Heart left ventricle (tissue), 16 donors: ENCODE measurements at regions not wholly inside any gene's neighbourhood (a gene's known extent, or its start where the extent isn't known, plus 50 kb on each side); places are given as distances from the start of the nearest gene placed in this dataset.

Experiments used
- ATAC-seq, 4 donors: fragments of 200-7000 bp; cut with Tn5 transposase; one replicate each; pipeline ENCODE4 v1.9.1; 2020 to 2022; ENCODE audit warnings: moderate library complexity in 4 of 4, mild to moderate bottlenecking in 3 of 4, moderate number of reproducible peaks in 1 of 4
- DNase-seq, 5 donors: peaks; one replicate each; pipeline ENCODE4 v3.0.0-alpha.2; 2020
- H3K27ac ChIP-seq, 12 donors: fragments of 200-600 bp; sonication (generic) in 4 of 12; one replicate each; pipeline versions ENCODE4 v1.5.0 to v1.8.0; 2016 to 2022; ENCODE audit warnings: mild to moderate bottlenecking in 2 of 12
- H3K27me3 ChIP-seq, 9 donors: fragments of 200-600 bp; sonication (generic) in 2 of 9; one replicate each; pipeline versions ENCODE4 v1.5.1 to v1.8.0; 2016 to 2022; ENCODE audit warnings: mild to moderate bottlenecking in 3 of 9
- H3K36me3 ChIP-seq, 9 donors: fragments of 200-600 bp; sonication (generic) in 2 of 9; one replicate each; pipeline versions ENCODE4 v1.5.0 to v1.8.0; 2018 to 2022; ENCODE audit warnings: mild to moderate bottlenecking in 2 of 9
- H3K4me1 ChIP-seq, 12 donors: fragments of 200-600 bp; sonication (generic) in 4 of 12; one replicate each; pipeline versions ENCODE4 v1.5.0 to v1.8.0; 2016 to 2022; ENCODE audit warnings: mild to moderate bottlenecking in 3 of 12
- H3K4me3 ChIP-seq, 12 donors: fragments of 200-600 bp; sonication (generic) in 4 of 12; one replicate each; pipeline versions ENCODE4 v1.5.0 to v1.8.0; 2017 to 2022; ENCODE audit warnings: mild to moderate bottlenecking in 9 of 12, moderate library complexity in 4 of 12
- H3K9me3 ChIP-seq, 12 donors: fragments of 200-600 bp; sonication (generic) in 4 of 12; one replicate each; pipeline versions ENCODE4 v1.5.0 to v1.8.0; 2016 to 2022; ENCODE audit warnings: mild to moderate bottlenecking in 1 of 12
- POLR2A ChIP-seq, 2 donors: fragments of 450-650 bp; IDR thresholded peaks; one replicate each; pipeline ENCODE4 v1.6.1; 2017; ENCODE audit warnings: antibody characterized with exemption in 2 of 2, mild to moderate bottlenecking in 2 of 2, moderate library complexity in 2 of 2
- WGBS, 4 donors: extraction: QIAGEN DNeasy Blood & Tissue Kit in 2 of 4; methylation state at CpG; one replicate each; pipeline versions ENCODE4 v1.1.5 to v1.1.7; 2013 to 2018; 5-methylcytosine and 5-hydroxymethylcytosine counted together
- intact Hi-C, 10 donors: fragments of 100-400 bp; cut with DNase I; formaldehyde crosslinking; loops; one replicate each; pipeline versions ENCODE4 v1.11.1 to v1.14.2; 2022
- TF ChIP-seq, protein P1 (sequence below), 12 donors: fragments of 200-600 bp; sonication (generic) in 4 of 12; IDR thresholded peaks; one replicate each; pipeline versions ENCODE4 v1.5.0 to v1.8.0; 2018 to 2022; ENCODE audit warnings: antibody characterized with exemption in 12 of 12, mild to moderate bottlenecking in 5 of 12
- donor health status: ischemic (EF 13 %, LVEDD 7.1; RV severe dilation, severe dysfunction).
- donor health status: healthy with polysubstance abuse.
- donor health status: DM: no; HTN: yes; CAD: no.
- donor health status: DM: no; HTN: no; CAD: no.
- donor health status: ischemic (EF 25% LVEDD 6.9; RV normal size, moderate dysfunction).
- donor health status: ischemic (EF 25% LVEDD 5.7; RV mildly dilated, moderate dysfunction).
- donor health status: healthy.
- donor health status: DM: yes; HTN: yes; CAD: no.
- donor health status: ischemic (EF 35%, LVEDD 5.7; RV mildly dilated, moderate dysfunction).
- donor health status: nonischemic (EF 11% LVEDD 7.7; RV severe dilation, severe dysfunction).
- donor health status: DM: yes; HTN: yes; CAD: no.
- donor health status: PGD.
- donor health status: ischemic (EF 29% LVEDD 5.4; RV normal size, mild dysfunction).
- donor health status: nonischemic (EF 23%, LVEDD 6.1; RV moderate dilation, normal function).

DNA sequence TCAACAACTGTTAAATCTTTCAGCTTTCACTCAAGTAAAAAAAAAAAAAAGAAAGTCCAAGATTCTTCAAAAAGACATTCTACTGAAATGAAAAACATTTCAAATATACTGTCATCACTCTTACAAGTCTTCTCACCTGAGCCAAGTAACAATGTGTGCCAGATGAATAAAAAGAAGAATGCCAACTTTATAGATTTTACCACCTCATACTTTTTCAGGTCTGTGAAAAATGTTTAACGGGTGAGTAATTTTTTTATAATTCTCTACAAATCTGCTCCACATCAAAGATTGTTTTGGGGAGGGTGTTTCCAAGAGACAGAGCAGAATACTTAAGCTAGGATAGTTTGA, 181.0 kb upstream of the BMP4 start:
- intact Hi-C loops: no loop called here
- TF ChIP-seq, protein P1, sequence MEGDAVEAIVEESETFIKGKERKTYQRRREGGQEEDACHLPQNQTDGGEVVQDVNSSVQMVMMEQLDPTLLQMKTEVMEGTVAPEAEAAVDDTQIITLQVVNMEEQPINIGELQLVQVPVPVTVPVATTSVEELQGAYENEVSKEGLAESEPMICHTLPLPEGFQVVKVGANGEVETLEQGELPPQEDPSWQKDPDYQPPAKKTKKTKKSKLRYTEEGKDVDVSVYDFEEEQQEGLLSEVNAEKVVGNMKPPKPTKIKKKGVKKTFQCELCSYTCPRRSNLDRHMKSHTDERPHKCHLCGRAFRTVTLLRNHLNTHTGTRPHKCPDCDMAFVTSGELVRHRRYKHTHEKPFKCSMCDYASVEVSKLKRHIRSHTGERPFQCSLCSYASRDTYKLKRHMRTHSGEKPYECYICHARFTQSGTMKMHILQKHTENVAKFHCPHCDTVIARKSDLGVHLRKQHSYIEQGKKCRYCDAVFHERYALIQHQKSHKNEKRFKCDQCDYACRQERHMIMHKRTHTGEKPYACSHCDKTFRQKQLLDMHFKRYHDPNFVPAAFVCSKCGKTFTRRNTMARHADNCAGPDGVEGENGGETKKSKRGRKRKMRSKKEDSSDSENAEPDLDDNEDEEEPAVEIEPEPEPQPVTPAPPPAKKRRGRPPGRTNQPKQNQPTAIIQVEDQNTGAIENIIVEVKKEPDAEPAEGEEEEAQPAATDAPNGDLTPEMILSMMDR (IDR thresholded peaks at IDR 0.05): no peak
- no peak for TF ChIP-seq POLR2A (IDR thresholded peaks at IDR 0.05)
- H3K27ac ChIP-seq: no peak overlapping the region
- DNase-seq (no peak), ATAC-seq (no peak)
- no peaks in the 10 kb centered on the region for H3K27me3 ChIP-seq
- no peak overlapping the region for H3K4me3 ChIP-seq
- 79 to 96% (median 87%) methylated on average over 1 of the region's 1 CpG for WGBS, 4 donors
- peaks cover 0 to 5% (median 0%) of the 10 kb centered on the region in 12 donors for H3K4me1 ChIP-seq
- no peaks in the 10 kb centered on the region for H3K9me3 ChIP-seq
- no peaks in the 10 kb centered on the region for H3K36me3 ChIP-seq

DNA sequence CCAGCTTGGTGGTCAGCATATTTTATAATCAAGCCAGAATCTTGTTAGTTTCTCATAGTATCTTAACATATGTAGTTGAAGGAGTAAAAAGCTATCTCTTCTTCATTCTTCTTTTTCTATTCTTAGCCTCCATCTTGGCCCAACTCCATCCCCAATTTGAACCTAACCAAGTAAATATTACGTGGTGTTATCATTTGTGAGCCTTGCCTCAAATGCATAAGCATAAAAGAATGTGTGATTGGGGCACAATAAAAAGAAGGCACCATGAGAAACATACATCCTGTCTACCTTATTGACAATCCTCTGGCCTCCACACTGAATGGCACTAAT, 181.4 kb upstream of the BMP4 start:
- Histone ChIP-seq H3K27ac (no peak overlapping the region), H3K36me3 (no peaks in the 10 kb centered on the region), H3K27me3 (no peaks in the 10 kb centered on the region), H3K9me3 (no peaks in the 10 kb centered on the region), H3K4me3 (no peak overlapping the region), H3K4me1 (peaks cover 0 to 5% (median 0%) of the 10 kb centered on the region in 12 donors)
- TF ChIP-seq, protein P1 (IDR thresholded peaks at IDR 0.05): no peak
- no peak for TF ChIP-seq POLR2A (IDR thresholded peaks at IDR 0.05)
- ATAC-seq (no peak), DNase-seq (no peak)
- intact Hi-C loops: no loop called here
- 45 to 64% (median 58%) methylated on average over 1 of the region's 1 CpG for WGBS, 4 donors

DNA sequence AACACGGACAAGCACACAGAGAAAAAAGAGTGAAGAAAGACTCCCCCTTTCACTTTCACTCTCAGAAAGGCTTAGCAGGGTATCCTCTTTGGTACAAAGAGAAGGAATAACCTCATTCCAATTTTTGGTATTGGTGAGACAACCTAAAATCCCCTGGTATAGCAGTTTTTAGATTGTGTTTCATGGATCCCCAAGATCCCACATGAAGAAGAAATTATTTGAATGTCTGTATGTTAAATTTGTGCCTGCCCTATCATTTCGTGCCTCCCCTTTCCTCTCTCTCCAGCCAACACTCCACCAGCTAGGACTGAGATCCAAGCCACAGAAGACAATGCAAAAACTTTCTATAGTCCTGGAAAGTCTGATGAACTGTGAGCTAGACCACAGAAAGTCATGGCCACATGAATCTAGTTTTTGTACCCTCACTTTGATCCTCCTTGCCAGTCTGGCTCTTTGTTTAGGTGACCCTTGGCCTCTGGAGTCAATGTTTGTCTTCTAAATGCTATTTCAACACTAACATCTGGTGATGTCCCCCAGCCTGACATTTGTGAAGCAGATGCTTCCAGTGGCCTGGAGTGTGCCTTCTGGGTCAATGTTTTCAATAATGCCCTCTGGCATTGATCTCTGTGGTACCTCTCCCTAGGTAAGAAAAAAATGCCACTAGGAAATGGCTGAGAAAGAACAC, 181.9 kb upstream of the BMP4 start:
- WGBS, 4 donors: 40 to 73% (median 70%) methylated on average over 2 of the region's 2 CpGs
- Histone ChIP-seq H3K27ac (no peak overlapping the region), H3K4me3 (no peak overlapping the region), H3K36me3 (no peaks in the 10 kb centered on the region), H3K27me3 (no peaks in the 10 kb centered on the region), H3K9me3 (no peaks in the 10 kb centered on the region), H3K4me1 (peaks cover 0 to 5% (median 0%) of the 10 kb centered on the region in 12 donors)
- DNase-seq (no peak), ATAC-seq (no peak)
- intact Hi-C loops: no loop called here
- TF ChIP-seq, protein P1 (IDR thresholded peaks at IDR 0.05): no peak

DNA sequence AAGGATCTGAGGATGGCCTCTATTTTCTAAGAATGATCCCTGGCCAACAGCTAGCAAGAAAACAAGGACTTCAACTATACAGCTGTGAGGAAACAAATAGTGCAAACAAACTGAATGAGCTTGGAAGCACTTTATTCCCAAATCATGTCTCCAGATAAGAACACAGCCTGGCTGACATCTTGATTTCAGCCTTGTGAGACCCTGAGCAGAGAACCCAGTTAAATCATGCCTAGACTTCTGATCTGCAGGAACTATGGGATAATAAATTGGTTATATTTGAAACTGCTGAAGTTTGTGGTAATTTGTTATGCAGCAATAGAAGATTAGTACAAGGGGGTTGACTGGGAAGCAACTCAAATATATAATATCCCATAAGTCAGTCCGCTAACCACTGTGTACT, 183.9 kb upstream of the BMP4 start:
- no peak for DNase-seq
- peaks cover 0 to 5% (median 0%) of the 10 kb centered on the region in 12 donors for H3K4me1 ChIP-seq
- no peaks in the 10 kb centered on the region for H3K9me3 ChIP-seq
- no peaks in the 10 kb centered on the region for H3K27me3 ChIP-seq
- H3K36me3 ChIP-seq: no peaks in the 10 kb centered on the region
- intact Hi-C loops: no loop called here
- no peak overlapping the region for H3K27ac ChIP-seq
- no peak for ATAC-seq
- H3K4me3 ChIP-seq: no peak overlapping the region
- TF ChIP-seq POLR2A (IDR thresholded peaks at IDR 0.05): no peak
- TF ChIP-seq, protein P1 (IDR thresholded peaks at IDR 0.05): no peak
- whole genome bisulfite sequencing, 4 donors: 91 to 100% (median 95%) methylated on average over 1 of the region's 1 CpG
